NT2/D1 (cell line): ENCODE measurements at regions not wholly inside any gene's neighbourhood (a gene's known extent, or its start where the extent isn't known, plus 50 kb on each side); places are given as distances from the start of the nearest gene placed in this dataset.

Experiments
- YY1 ChIP-seq: IDR thresholded peaks from 2 replicates; pipeline ENCODE4 v1.6.1; 2011; ENCODE audit not compliant: insufficient read length, insufficient read depth
- ZNF274 ChIP-seq: IDR thresholded peaks from 2 replicates; pipeline ENCODE4 v1.6.1; 2011; ENCODE audit warnings: mild to moderate bottlenecking, low read depth, low read length

DNA sequence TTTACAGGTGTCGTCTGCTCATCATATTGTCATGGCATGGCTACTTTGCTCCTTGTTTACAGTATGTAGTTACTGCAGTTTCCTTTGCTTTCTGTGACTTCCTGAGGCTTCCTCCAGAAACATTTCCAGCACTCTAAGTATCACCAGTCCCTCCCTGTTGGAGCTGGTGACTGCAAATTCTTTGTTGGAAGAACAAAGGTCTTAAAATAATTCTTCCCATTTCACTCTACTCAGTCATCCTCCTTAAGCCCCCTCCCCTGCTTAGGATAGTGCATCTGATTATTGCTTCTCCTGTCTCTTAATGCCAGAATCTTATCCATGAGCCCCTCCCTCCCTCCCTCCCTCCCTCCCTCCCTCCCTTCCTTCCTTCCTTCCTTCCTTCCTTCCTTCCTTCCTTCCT lies 72.0 kb downstream of the C3orf38 start:
- TF ChIP-seq ZNF274 (no peak), YY1 (no peak)
